GM18870 (cell line): ENCODE measurements at regions not wholly inside any gene's neighbourhood (a gene's known extent, or its start where the extent isn't known, plus 50 kb on each side); places are given as distances from the start of the nearest gene placed in this dataset.
"Not testable (repeated sequence)": the region's sequence is repeated elsewhere in the genome, so short reads cannot be mapped to it uniquely, and the experiment has no call there.

Source experiments
- ATAC-seq: cut with Tn5 transposase; IDR thresholded peaks from one replicate; pipeline ENCODE4 v1.9.1; 2021; ENCODE audit warnings: moderate library complexity; ENCODE audit not compliant: unreplicated experiment

GRCh38 chr20:7155282-7155681, 387.8 kb downstream of the BMP2 start:
- ATAC-seq = no peak

DNA sequence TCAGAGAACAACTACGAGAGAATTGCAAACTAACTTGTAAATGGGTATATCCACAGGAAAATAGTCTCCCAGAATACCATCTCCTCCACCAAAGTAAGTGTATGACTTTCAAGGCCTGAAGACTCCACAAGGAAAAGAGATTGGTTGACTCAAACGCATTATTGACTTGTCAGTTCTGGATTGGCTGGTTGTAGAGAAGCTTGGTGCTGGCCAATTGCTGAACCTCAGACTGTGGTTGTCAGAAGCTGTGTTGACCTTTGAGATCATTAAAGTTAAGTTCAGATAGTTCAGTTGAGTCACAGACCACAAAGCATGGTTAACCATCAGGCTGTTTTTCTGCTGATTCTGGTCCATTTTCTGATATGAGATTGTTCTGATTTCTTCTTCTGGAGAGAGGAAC, 388.3 kb downstream of the BMP2 start:
- ATAC-seq = no peak

DNA sequence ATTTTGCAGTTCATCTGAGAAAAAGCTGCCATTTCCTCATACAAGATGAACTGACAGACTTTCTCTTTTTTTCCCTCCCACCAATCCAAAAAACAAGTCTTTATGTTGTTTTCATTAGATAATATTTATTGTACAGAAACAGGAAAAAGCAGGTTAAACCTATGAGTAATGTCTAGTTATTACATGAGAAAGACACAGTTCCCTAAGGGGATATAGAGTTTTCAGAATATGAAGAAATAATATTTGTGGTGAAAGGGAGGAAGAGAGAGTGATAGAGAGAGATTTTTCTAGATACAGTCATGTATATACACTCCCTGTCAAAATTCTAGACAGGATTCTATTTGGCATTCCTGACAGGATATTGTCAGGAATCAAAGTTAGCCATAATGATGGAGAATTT, 392.4 kb downstream of the BMP2 start:
- no peak for ATAC-seq

DNA sequence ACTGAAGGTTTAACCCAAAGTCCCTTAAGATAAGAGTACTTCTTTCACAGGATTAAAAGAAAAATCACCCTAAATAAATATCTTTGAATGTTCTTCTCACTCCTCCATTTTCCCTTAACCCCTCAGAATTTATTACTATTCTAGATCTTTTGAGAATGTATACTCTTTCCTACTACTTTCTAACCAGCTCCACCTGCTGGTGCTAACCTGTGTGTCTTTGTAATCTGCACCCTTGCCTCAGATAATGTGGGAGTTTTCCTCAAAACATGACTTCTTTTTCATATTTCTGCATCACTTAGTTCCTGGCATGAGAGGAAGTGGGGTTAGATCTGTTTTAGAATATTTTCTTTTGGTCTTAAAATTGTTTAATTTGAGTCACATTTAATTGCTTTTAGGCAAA, 394.2 kb downstream of the BMP2 start:
- no peak for ATAC-seq

DNA sequence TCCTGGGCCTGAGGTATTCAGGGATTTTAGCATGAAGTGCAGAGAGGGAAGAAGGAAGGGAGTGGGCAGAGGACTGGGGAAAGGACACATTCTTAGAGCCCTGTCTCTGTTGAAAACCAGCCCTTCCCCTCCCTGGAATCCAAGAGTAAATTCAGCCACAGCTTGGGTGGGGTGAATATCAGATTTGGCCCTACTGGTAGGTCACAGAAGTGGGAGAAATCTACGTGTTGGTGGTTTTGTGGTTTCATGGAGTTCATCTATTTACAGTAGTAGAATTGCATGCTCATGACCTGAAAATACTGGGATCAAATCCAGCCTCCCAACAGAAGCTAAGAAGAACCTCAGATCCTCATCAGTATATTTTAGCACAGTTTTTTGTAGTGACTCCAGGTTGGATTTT, 404.4 kb downstream of the BMP2 start:
- no peak for ATAC-seq

- ATAC-seq = no peak
Measured at GRCh38 chr20:7174554-7174953, 407.1 kb downstream of the BMP2 start.

GRCh38 chr20:7175827-7176226, 408.3 kb downstream of the BMP2 start:
- ATAC-seq = not testable (repeated sequence)

DNA sequence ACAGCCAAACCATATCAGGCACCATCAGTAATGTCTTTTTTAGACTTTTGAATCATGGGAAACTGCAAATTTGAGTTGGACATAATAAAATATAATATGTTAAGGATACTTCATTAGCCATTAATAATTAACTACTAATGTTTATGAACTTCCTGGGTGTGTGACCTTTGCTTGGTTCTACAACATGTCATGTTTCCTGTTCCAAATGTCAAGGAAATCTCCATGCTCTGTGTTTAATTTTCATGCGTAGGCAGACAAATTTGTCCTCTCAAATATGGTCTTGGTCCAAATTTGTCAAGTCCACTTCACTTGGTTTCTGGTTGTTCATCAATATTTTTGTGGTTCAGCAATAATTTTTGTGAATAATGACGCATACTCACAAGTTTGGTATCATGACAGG, 410.5 kb downstream of the BMP2 start:
- no peak for ATAC-seq

DNA sequence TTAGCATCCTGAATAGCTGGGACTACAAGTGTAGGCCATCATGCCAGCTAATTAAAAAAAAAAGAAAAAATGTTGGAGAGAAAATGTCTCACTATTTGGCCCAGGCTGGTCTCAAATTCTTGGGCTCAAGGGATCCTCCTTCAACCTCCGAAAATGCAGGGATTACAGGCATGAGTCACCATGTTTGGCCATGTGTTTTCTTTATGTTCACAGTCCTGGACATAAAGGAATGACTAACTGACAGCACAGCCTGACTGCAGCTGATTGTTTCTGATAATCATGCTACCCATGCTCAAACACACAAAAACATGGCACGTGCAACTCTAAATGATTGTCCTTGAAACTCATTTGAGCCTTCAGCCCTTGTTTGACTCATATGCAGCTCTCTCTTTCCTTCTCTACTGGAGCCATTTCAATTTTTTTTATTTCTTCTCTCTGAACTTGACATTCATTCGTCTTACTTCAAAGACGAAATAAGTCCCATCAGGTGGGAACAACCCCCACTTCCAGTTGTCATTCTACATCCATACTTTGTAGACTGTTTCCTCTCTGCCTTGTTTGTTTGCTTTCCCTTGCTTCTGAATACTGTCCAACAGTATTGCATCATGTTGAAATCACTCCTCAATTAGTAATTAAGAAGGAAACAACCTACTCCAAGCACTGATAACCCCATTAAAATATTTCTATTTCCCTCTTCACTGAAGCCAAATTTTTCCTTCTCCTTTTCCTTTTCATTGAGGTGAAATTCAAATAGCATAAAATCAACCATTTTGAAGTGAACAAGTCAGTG, 413.0 kb downstream of the BMP2 start:
- ATAC-seq = no peak

DNA sequence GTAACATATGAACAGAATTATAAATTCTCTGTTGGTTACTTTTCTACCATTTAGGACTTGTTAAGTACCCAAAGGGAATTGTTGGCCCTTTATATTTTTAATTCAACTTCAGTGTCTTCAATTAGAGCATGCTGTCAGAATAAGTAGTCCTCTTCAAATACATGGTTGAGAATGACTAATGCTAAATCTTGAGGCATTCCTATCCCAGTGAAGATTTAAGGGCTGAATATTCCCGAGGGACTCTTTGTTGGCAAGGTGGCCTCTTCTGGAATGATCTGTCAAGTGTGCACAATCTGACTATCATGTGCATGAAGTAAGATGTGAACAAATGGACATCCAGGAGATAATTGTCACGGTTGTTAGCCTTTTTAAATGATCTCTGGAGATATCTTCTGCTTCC, 421.7 kb downstream of the BMP2 start:
- ATAC-seq = no peak

DNA sequence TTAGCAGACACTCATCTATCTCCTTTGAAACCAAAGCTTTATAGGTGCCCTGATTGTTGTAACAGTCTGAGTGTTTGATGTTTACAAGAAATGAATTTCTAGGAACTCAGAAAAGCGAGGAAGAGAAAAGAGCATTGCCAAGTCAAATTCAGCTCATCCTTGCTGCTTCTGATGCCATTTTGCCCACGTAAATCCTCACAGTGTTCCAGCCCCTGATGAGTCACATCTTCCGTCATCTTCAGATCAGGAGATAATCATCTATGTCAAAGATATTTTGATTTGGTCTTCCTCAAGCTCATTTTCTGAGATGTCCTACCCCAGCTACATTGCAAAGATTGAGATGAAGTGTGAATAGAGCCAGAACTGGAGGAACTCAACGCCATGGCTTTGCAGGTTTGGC, 426.2 kb downstream of the BMP2 start:
- no peak for ATAC-seq

GRCh38 chr20:7195704-7196103, 428.2 kb downstream of the BMP2 start:
- no peak for ATAC-seq

DNA sequence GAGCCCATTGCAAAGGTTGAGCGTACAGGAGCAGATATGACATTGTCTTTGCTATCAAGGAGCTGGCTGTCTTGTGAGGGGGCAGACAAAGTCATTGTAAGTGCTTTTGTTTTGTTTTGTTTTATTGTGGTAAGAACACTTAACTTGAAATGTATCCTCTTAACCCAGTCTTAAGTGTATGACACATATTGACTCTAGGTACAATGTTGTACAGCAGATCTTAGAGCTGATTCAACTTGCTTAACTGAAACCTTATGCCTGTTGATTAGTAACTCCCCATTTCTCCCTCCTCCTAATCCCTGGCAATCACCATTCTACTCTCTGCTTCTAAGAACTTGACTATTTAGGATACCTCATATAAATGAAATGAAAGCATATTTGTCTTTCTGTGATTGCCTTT, 429.0 kb downstream of the BMP2 start:
- ATAC-seq = no peak

GRCh38 chr20:7199861-7200260, 432.4 kb downstream of the BMP2 start:
- ATAC-seq = no peak

GRCh38 chr20:7207186-7207798, 439.8 kb downstream of the BMP2 start:
- ATAC-seq = no peak

GRCh38 chr20:7210910-7211309, 443.4 kb downstream of the BMP2 start:
- ATAC-seq = no peak

DNA sequence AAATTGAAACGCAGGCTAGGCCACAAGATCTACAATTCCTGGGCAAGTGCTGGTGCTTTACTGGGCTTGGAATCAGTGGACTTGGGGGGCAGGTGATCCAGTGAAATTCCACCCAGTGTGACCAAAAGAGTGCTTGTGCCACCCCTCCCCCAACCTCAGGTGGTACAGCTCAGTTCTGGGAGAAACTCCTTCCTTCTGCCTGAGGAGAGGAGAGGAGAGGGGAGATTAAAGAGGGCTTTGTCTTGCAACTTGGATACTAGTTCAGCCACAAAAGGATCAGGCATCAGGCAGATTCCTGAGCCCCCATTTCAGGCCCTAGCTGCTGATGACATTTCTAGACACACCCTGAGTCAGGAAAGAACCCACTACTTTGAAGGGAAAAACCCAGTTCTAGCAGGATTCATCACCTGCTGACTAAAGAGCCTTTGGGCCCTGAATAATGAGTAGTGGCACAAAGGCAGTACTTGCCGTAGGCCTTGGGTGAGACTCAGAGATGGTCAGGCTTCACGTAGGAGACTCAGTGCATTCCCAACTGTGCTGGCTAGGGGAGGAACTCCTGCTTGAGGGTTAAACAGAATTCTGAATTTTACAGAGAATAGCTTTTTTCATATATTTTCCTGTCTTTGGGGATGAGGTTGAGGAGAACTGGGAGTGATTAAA, 446.7 kb downstream of the BMP2 start:
- no peak for ATAC-seq

GRCh38 chr20:7217606-7218005, 450.1 kb downstream of the BMP2 start:
- no peak for ATAC-seq

GRCh38 chr20:7220755-7221154, 453.3 kb downstream of the BMP2 start:
- no peak for ATAC-seq

GRCh38 chr20:7226156-7226555, 458.7 kb downstream of the BMP2 start:
- no peak for ATAC-seq

- peak; percentile 98 for ATAC-seq
Measured at GRCh38 chr20:7231303-7231702, 463.8 kb downstream of the BMP2 start.

GRCh38 chr20:7232796-7233195, 465.3 kb downstream of the BMP2 start:
- no peak for ATAC-seq
